ENCODE measurements at regions not wholly inside any gene's neighbourhood (a gene's known extent, or its start where the extent isn't known, plus 50 kb on each side); places are given as distances from the start of the nearest gene placed in this dataset.

GRCh38 chr1:59078866-59079265 is 218.0 kb upstream of the FGGY start (continued):
- TF ChIP-seq RXRA (IDR thresholded peaks at IDR 0.05; ENCODE audit: insufficient read depth, low read depth, low read length), result no peak
- no peak for TF ChIP-seq PHF8 (conservative IDR thresholded peaks at IDR 0.05; ENCODE audit: low read depth, low read length)
- no peak for TF ChIP-seq JUND (IDR thresholded peaks at IDR 0.05; ENCODE audit: low read length)
- TF ChIP-seq E2F6 (IDR thresholded peaks at IDR 0.05), result no peak

All from H1 (cell line).